ENCODE measurements at regions not wholly inside any gene's neighbourhood (a gene's known extent, or its start where the extent isn't known, plus 50 kb on each side); places are given as distances from the start of the nearest gene placed in this dataset.

DNA sequence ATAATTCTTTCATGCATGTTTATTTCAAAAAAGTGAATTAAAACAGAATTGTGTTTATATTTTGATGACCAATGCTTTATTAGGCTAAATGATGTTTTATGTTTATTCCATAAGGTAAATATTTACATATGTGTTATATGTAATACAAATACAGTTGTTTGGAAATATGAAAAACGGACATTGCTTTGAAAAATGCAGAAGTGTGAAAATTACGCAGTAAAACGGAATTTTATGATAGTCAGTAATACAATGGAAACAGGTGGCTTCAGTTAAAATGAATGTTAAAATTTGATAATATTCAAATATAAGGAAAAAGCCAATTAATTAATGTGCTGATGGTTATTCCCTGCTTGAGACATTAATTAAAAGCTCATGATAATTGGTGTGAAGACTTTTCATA lies 1633.8 kb downstream of the MAT2B start:
- no peak for TF ChIP-seq CTCF (IDR thresholded peaks at IDR 0.05)
- no peak for TF ChIP-seq POLR2A (IDR thresholded peaks at IDR 0.05)
